Ascending aorta (tissue), 2 donors: ENCODE measurements at regions not wholly inside any gene's neighbourhood (a gene's known extent, or its start where the extent isn't known, plus 50 kb on each side); places are given as distances from the start of the nearest gene placed in this dataset.

ENCODE experiments used
- DNase-seq, 2 donors: peaks; one replicate each; pipeline ENCODE4 v3.0.0-alpha.2; 2019; ENCODE audit warnings: low spot score in 2 of 2
- H3K27ac ChIP-seq, 2 donors: fragments of 200-600 bp; sonication (generic); one replicate each; pipeline ENCODE4 v1.5.1; 2016 to 2017; ENCODE audit warnings: mild to moderate bottlenecking in 1 of 2
- H3K27me3 ChIP-seq: fragments of 200-600 bp; sonication (generic); one replicate; pipeline ENCODE4 v1.5.1; 2017
- H3K36me3 ChIP-seq, 2 donors: fragments of 200-600 bp; sonication (generic); one replicate each; pipeline ENCODE4 v1.5.1; 2016
- H3K4me1 ChIP-seq, 2 donors: fragments of 200-600 bp; sonication (generic); one replicate each; pipeline ENCODE4 v1.5.1; 2016 to 2017; ENCODE audit warnings: mild to moderate bottlenecking in 1 of 2
- H3K4me3 ChIP-seq, 2 donors: fragments of 200-600 bp; sonication (generic); one replicate each; pipeline ENCODE4 v1.5.1; 2016 to 2017; ENCODE audit warnings: mild to moderate bottlenecking in 1 of 2
- H3K9me3 ChIP-seq, 2 donors: fragments of 200-600 bp; sonication (generic); one replicate each; pipeline ENCODE4 v1.5.1; 2016
- CTCF ChIP-seq, 3 experiments: fragments of 200-600 bp in 2 of 3; fragments of 450-650 bp in 1 of 3; sonication (generic) in 2 of 3; IDR thresholded peaks; one replicate each; pipeline ENCODE4 v1.5.1; 2016 to 2019; ENCODE audit warnings: antibody characterized with exemption in 3 of 3, mild to moderate bottlenecking in 1 of 3, moderate library complexity in 1 of 3
- intact Hi-C: fragments of 100-400 bp; cut with DNase I; formaldehyde crosslinking; loops from one replicate; pipeline ENCODE4 v1.15.1; 2023

GRCh38 chr2:204207866-204208265 lies 271.3 kb downstream of the ICOS start:
- no peak overlapping the region for H3K27ac ChIP-seq
- no peak for DNase-seq
- no peaks in the 10 kb centered on the region for H3K27me3 ChIP-seq
- no peak overlapping the region for H3K4me3 ChIP-seq
- no peaks in the 10 kb centered on the region for H3K36me3 ChIP-seq
- TF ChIP-seq CTCF (IDR thresholded peaks at IDR 0.05): no peak
- no peaks in the 10 kb centered on the region for H3K9me3 ChIP-seq
- intact Hi-C loops: no loop called here
- no peaks in the 10 kb centered on the region for H3K4me1 ChIP-seq

GRCh38 chr2:204213588-204213987 lies 277.0 kb downstream of the ICOS start:
- intact Hi-C loops: no loop called here
- no peaks in the 10 kb centered on the region for H3K4me1 ChIP-seq
- no peaks in the 10 kb centered on the region for H3K9me3 ChIP-seq
- no peaks in the 10 kb centered on the region for H3K27me3 ChIP-seq
- TF ChIP-seq CTCF (IDR thresholded peaks at IDR 0.05): no peak
- no peak for DNase-seq
- H3K36me3 ChIP-seq: no peaks in the 10 kb centered on the region
- no peak overlapping the region for H3K4me3 ChIP-seq
- H3K27ac ChIP-seq: no peak overlapping the region

- Histone ChIP-seq H3K4me3 (no peak overlapping the region), H3K27me3 (no peaks in the 10 kb centered on the region), H3K9me3 (no peaks in the 10 kb centered on the region), H3K36me3 (no peaks in the 10 kb centered on the region), H3K27ac (no peak overlapping the region), H3K4me1 (no peaks in the 10 kb centered on the region)
- no peak for DNase-seq
- TF ChIP-seq CTCF (IDR thresholded peaks at IDR 0.05): no peak
- intact Hi-C loops: no loop called here
Observed at GRCh38 chr2:204218040-204218439, 281.5 kb downstream of the ICOS start.

GRCh38 chr2:204219196-204219595 lies 282.6 kb downstream of the ICOS start:
- Histone ChIP-seq H3K9me3 (no peaks in the 10 kb centered on the region), H3K36me3 (no peaks in the 10 kb centered on the region), H3K27ac (no peak overlapping the region), H3K27me3 (no peaks in the 10 kb centered on the region), H3K4me3 (no peak overlapping the region), H3K4me1 (no peaks in the 10 kb centered on the region)
- intact Hi-C loops: no loop called here
- TF ChIP-seq CTCF (IDR thresholded peaks at IDR 0.05): no peak
- DNase-seq: no peak

GRCh38 chr2:204220896-204221295 lies 284.3 kb downstream of the ICOS start:
- Histone ChIP-seq H3K27ac (no peak overlapping the region), H3K4me3 (no peak overlapping the region), H3K36me3 (no peaks in the 10 kb centered on the region), H3K27me3 (no peaks in the 10 kb centered on the region), H3K9me3 (no peaks in the 10 kb centered on the region), H3K4me1 (no peaks in the 10 kb centered on the region)
- intact Hi-C loops: no loop called here
- DNase-seq: no peak
- TF ChIP-seq CTCF (IDR thresholded peaks at IDR 0.05): no peak

GRCh38 chr2:204223046-204223445 lies 286.5 kb downstream of the ICOS start:
- no peak overlapping the region for H3K4me3 ChIP-seq
- no peak overlapping the region for H3K27ac ChIP-seq
- DNase-seq: no peak
- H3K4me1 ChIP-seq: peaks cover 0 to 5% of the 10 kb centered on the region in 2 donors
- intact Hi-C loops: no loop called here
- no peaks in the 10 kb centered on the region for H3K27me3 ChIP-seq
- no peaks in the 10 kb centered on the region for H3K9me3 ChIP-seq
- TF ChIP-seq CTCF (IDR thresholded peaks at IDR 0.05): no peak
- no peaks in the 10 kb centered on the region for H3K36me3 ChIP-seq
